ENCODE measurements at regions not wholly inside any gene's neighbourhood (a gene's known extent, or its start where the extent isn't known, plus 50 kb on each side); places are given as distances from the start of the nearest gene placed in this dataset.

DNA sequence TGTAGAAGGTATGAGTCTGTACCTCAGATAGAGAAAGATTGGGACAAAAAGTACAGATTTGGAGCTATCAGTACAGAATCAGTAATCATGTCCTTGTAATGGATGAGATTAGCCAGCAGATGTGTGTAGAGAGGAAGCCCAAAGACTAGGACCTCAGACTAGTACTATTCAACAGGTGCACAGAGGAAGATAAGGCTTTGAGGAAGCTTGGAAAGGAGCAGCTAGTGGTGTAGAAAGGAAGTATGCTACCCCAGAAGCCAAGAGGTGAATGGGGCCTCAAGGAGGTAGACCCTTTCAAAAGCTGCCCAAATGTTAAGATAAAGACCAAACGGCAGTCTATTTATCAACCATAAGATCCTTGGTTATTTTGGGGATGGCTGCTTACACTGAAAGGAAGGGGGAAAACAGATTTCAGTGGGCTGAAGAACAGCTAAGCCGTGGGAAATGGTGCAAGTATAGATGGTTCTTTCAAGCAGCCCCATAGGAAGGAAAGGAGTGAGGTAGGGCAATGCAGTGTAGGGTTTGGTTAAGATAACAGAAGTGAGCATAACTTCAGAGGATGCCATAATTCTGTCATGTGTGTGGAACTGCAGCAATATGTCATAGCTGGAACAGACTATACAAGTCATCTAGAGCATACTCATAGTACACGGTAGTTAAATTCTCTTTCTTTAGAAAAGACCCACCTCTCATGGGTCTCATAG lies 221.7 kb downstream of the HHIPL2 start:
- no peak for TF ChIP-seq POLR2A (IDR thresholded peaks at IDR 0.05)
- TF ChIP-seq, protein P1, sequence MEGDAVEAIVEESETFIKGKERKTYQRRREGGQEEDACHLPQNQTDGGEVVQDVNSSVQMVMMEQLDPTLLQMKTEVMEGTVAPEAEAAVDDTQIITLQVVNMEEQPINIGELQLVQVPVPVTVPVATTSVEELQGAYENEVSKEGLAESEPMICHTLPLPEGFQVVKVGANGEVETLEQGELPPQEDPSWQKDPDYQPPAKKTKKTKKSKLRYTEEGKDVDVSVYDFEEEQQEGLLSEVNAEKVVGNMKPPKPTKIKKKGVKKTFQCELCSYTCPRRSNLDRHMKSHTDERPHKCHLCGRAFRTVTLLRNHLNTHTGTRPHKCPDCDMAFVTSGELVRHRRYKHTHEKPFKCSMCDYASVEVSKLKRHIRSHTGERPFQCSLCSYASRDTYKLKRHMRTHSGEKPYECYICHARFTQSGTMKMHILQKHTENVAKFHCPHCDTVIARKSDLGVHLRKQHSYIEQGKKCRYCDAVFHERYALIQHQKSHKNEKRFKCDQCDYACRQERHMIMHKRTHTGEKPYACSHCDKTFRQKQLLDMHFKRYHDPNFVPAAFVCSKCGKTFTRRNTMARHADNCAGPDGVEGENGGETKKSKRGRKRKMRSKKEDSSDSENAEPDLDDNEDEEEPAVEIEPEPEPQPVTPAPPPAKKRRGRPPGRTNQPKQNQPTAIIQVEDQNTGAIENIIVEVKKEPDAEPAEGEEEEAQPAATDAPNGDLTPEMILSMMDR (IDR thresholded peaks at IDR 0.05) = no peak
- WGBS, 2 donors = 73 to 74% methylated on average over 3 of the region's 3 CpGs
- H3K4me3 ChIP-seq (ENCODE audit: low read depth, poor library complexity, severe bottlenecking) = no peak overlapping the region
- DNase-seq (ENCODE audit: low spot score in 2 of 2) = no peak
- intact Hi-C loops (cut with DNase I; ENCODE audit: low total_unique reads) = no loop called here

DNA sequence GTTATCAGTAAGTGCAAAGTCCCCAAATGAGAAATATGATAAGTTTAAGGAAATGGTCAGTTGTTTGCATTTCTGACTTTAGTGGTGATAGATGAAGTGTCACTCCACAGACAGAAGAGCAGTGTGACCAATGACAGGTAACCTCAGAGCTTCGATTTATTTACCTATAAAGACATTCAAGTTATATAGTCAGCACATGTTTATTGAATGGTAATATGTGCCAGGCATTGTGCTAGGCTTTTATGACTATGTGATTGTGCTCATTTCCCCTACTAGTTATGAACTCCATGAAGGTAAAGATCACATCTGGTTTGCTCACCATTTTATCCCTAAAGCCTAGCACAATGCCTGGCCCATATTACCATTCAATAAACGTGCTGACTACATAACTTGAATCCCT lies 222.4 kb downstream of the HHIPL2 start:
- no peak for TF ChIP-seq POLR2A (IDR thresholded peaks at IDR 0.05)
- TF ChIP-seq, protein P1 (IDR thresholded peaks at IDR 0.05) = no peak
- intact Hi-C loops (cut with DNase I; ENCODE audit: low total_unique reads) = no loop called here
- no peak overlapping the region for H3K4me3 ChIP-seq (ENCODE audit: low read depth, poor library complexity, severe bottlenecking)
- WGBS, 2 donors = 74 to 84% methylated on average over 2 of the region's 2 CpGs
- DNase-seq (ENCODE audit: low spot score in 2 of 2) = no peak

DNA sequence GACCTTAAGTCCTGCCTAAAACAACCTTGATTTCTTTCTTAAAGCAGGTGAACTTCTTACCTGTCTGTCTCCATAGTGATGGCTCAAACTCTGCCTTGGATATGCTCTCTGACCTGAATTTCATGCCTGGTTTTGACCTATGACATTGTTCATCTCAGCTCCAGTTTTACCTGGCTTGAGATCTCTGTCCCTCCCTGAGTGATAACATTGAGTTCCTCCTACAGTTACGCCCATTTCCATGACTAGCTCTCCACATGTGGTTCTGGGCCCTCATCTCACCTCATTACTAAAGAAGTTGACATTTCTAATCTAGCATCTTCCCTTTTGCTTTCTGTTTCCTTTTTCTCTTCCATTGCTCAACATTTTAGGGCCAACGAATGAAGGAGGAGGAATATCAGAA lies 233.1 kb downstream of the HHIPL2 start:
- TF ChIP-seq, protein P1 (IDR thresholded peaks at IDR 0.05) = no peak
- TF ChIP-seq POLR2A (IDR thresholded peaks at IDR 0.05) = no peak
- DNase-seq (ENCODE audit: low spot score in 2 of 2) = no peak
- WGBS, 2 donors = 92 to 95% methylated on average over 2 of the region's 2 CpGs
- H3K4me3 ChIP-seq (ENCODE audit: low read depth, poor library complexity, severe bottlenecking) = no peak overlapping the region
- intact Hi-C loops (cut with DNase I; ENCODE audit: low total_unique reads) = no loop called here

DNA sequence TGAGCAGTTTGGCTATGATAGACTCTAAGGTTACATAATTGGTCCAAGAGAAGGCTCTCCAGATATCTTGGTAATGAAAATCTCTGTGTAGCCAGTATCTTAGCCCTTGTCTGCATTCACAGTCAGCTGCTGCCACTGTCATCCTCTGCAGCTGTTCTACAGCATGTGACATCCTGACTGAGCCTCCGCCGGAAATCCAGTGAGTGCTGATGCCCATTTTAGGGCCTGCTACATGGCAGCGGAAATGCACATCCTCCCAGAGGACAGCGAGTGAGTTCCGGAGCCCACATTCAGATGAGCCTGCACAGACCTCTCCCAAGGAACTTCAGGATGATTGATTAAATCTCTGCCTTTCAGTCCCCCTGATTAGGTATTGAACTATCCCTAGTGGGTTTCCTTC lies 237.1 kb downstream of the HHIPL2 start:
- TF ChIP-seq, protein P1 (IDR thresholded peaks at IDR 0.05) = no peak
- TF ChIP-seq POLR2A (IDR thresholded peaks at IDR 0.05) = no peak
- intact Hi-C loops (cut with DNase I; ENCODE audit: low total_unique reads) = no loop called here
- DNase-seq (ENCODE audit: low spot score in 2 of 2) = peak in 1 of 2 donors; percentile 16
- WGBS, 2 donors = 70 to 74% methylated on average over 5 of the region's 5 CpGs
- no peak overlapping the region for H3K4me3 ChIP-seq (ENCODE audit: low read depth, poor library complexity, severe bottlenecking)

DNA sequence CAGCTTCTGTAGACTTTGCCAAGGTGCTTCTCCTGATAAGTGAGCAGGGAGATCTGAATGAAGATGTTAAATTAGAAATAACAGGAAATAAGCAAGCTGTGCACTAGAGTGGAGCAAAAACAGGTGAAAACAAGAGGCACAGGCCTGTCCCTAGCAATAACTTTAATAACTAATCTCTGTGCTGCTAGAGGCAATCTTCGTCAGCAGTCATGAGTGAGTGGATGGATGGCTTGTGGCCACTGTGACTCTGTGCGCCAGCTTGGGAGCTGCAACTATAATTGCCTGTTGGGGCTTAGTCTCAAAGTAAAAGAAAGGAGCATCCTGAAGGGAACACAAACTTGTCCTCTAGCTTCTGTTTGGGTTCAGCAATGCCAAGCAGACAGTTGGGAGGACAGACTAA lies 240.3 kb downstream of the HHIPL2 start:
- intact Hi-C loops (cut with DNase I; ENCODE audit: low total_unique reads) = no loop called here
- 44 to 46% methylated on average over 2 of the region's 2 CpGs for WGBS, 2 donors

More for the DNA sequence above, 240.3 kb downstream of the HHIPL2 start:
- no peak overlapping the region for H3K4me3 ChIP-seq (ENCODE audit: low read depth, poor library complexity, severe bottlenecking)
- TF ChIP-seq POLR2A (IDR thresholded peaks at IDR 0.05) = no peak
- TF ChIP-seq, protein P1 (IDR thresholded peaks at IDR 0.05) = no peak
- DNase-seq (ENCODE audit: low spot score in 2 of 2) = no peak
